GM06990 (cell line): ENCODE measurements at regions not wholly inside any gene's neighbourhood (a gene's known extent, or its start where the extent isn't known, plus 50 kb on each side); places are given as distances from the start of the nearest gene placed in this dataset.

ENCODE experiments used
- DNase-seq: peaks from one replicate; pipeline ENCODE4 v3.0.0-alpha.2; 2011; ENCODE audit not compliant: insufficient read length; ENCODE audit errors: extremely low read depth
- H3K27me3 ChIP-seq: replicated peaks from 2 replicates; pipeline ENCODE4 v1.6.0; 2011; ENCODE audit warnings: low read length; ENCODE audit not compliant: control insufficient read depth, insufficient read depth
- H3K36me3 ChIP-seq: 2 replicates; pipeline ENCODE4 v1.5.1; 2011; ENCODE audit warnings: low read length; ENCODE audit not compliant: control insufficient read depth, insufficient read depth
- H3K4me3 ChIP-seq: replicated peaks from 2 replicates; pipeline ENCODE4 v1.5.1; 2011; ENCODE audit warnings: low read depth, mild to moderate bottlenecking, control low read depth, low read length
- TF ChIP-seq, protein P1 (sequence below): IDR thresholded peaks from 2 replicates; pipeline ENCODE4 v1.5.1; 2011; ENCODE audit warnings: low read length, control low read depth, mild to moderate bottlenecking, inconsistent platforms; ENCODE audit not compliant: insufficient read depth, poor library complexity, severe bottlenecking

- TF ChIP-seq, protein P1, sequence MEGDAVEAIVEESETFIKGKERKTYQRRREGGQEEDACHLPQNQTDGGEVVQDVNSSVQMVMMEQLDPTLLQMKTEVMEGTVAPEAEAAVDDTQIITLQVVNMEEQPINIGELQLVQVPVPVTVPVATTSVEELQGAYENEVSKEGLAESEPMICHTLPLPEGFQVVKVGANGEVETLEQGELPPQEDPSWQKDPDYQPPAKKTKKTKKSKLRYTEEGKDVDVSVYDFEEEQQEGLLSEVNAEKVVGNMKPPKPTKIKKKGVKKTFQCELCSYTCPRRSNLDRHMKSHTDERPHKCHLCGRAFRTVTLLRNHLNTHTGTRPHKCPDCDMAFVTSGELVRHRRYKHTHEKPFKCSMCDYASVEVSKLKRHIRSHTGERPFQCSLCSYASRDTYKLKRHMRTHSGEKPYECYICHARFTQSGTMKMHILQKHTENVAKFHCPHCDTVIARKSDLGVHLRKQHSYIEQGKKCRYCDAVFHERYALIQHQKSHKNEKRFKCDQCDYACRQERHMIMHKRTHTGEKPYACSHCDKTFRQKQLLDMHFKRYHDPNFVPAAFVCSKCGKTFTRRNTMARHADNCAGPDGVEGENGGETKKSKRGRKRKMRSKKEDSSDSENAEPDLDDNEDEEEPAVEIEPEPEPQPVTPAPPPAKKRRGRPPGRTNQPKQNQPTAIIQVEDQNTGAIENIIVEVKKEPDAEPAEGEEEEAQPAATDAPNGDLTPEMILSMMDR = no peak
- no peaks in the 10 kb centered on the region for H3K36me3 ChIP-seq
- DNase-seq = no peak
These were observed 401.2 kb upstream of the SULF2 start for GRCh38 chr20:48186447-48186846.

DNA sequence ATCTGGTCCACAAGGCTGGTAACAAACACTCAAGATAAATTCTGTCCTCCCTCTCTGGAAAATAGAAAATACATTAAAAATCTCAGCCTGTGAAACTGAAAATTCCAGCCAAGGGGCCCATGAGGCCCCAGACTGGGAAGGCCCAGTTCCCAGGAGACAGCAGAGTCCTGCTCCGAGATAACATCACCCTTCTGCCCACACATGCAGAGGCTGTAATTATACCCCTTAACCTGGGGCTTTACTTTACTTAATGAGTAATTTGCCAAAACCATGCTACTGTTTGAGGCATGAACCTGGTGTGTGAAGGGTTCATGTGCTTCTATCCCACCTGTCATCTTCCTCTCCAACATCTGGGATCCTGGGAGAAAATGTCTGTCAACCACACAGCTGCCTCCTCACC lies 398.9 kb upstream of the SULF2 start:
- Histone ChIP-seq H3K4me3 (no peak overlapping the region), H3K36me3 (no peaks in the 10 kb centered on the region), H3K27me3 (no peaks in the 10 kb centered on the region; the same call in none of the 2 replicates)
- TF ChIP-seq, protein P1 = no peak
- no peak for DNase-seq

More at GRCh38 chr20:48186447-48186846, 401.2 kb upstream of the SULF2 start:
- Histone ChIP-seq H3K27me3 (no peaks in the 10 kb centered on the region; the same call in none of the 2 replicates), H3K4me3 (no peak overlapping the region)

GRCh38 chr20:48181261-48181935 lies 396.1 kb upstream of the SULF2 start:
- no peaks in the 10 kb centered on the region; the same call in none of the 2 replicates for H3K27me3 ChIP-seq
- H3K4me3 ChIP-seq = no peak overlapping the region
- TF ChIP-seq, protein P1 = no peak
- no peaks in the 10 kb centered on the region for H3K36me3 ChIP-seq
- no peak for DNase-seq

GRCh38 chr20:48180618-48181017 lies 395.3 kb upstream of the SULF2 start:
- TF ChIP-seq, protein P1 = no peak
- DNase-seq = no peak
- H3K36me3 ChIP-seq = no peaks in the 10 kb centered on the region
- no peak overlapping the region for H3K4me3 ChIP-seq
- H3K27me3 ChIP-seq = no peaks in the 10 kb centered on the region; the same call in none of the 2 replicates

GRCh38 chr20:48180024-48180423 lies 394.7 kb upstream of the SULF2 start:
- no peak for DNase-seq
- Histone ChIP-seq H3K27me3 (no peaks in the 10 kb centered on the region; the same call in none of the 2 replicates), H3K4me3 (no peak overlapping the region), H3K36me3 (no peaks in the 10 kb centered on the region)
- TF ChIP-seq, protein P1 = no peak
